DMS 273 (cell line): ENCODE measurements at regions not wholly inside any gene's neighbourhood (a gene's known extent, or its start where the extent isn't known, plus 50 kb on each side); places are given as distances from the start of the nearest gene placed in this dataset.

ENCODE experiments used
- DNase-seq: peaks from one replicate; lab custom pipeline; 2025; ENCODE audit not compliant: unreplicated experiment; lab: John Stamatoyannopoulos, UW

DNA sequence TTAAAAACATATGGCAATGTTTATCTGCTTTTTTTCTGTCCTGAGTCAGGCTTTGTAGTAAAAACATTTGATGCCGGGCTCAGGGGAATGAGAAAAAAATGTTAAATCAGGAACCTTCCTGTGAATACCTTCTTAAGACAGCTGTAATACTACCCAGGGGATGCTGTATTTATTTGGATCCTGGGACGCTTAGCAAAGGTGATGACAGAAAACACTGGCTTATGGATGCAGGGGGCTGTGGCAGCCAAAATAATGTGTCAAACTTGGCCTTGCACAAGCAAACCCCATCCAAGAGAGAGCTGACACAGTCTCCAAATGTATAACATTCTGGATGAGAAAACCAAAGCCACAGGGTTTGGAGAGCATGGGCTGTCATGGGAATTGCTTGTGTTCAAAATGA, 438.2 kb upstream of the PROK2 start:
- DNase-seq: no peak

GRCh38 chr3:72222410-72222809, 437.5 kb upstream of the PROK2 start:
- no peak for DNase-seq

- no peak for DNase-seq
These were observed 436.0 kb upstream of the PROK2 start for GRCh38 chr3:72220946-72221345.

- DNase-seq: no peak
These were observed 434.8 kb upstream of the PROK2 start for GRCh38 chr3:72219752-72220151.

DNA sequence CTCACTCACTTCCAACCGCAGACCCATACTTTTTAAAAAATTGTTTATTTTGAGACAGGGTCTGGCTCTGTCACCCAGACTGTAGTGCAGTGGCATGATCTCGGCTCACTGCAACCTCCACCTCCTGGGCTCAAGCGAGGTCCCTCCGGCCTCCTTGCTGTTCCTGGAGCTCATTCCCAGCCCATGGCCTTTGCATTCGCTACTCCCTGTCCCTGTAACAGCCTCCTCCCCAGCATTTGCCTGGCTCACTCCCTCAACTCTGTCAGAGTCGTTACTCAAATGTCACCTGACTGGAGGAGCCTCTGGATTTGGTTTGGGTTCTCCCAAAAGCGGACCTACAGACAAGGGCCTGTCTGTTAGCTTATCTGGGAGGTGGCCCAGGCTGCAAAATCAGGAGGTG, 432.6 kb upstream of the PROK2 start:
- no peak for DNase-seq

GRCh38 chr3:72214066-72214951, 429.4 kb upstream of the PROK2 start:
- no peak for DNase-seq

DNA sequence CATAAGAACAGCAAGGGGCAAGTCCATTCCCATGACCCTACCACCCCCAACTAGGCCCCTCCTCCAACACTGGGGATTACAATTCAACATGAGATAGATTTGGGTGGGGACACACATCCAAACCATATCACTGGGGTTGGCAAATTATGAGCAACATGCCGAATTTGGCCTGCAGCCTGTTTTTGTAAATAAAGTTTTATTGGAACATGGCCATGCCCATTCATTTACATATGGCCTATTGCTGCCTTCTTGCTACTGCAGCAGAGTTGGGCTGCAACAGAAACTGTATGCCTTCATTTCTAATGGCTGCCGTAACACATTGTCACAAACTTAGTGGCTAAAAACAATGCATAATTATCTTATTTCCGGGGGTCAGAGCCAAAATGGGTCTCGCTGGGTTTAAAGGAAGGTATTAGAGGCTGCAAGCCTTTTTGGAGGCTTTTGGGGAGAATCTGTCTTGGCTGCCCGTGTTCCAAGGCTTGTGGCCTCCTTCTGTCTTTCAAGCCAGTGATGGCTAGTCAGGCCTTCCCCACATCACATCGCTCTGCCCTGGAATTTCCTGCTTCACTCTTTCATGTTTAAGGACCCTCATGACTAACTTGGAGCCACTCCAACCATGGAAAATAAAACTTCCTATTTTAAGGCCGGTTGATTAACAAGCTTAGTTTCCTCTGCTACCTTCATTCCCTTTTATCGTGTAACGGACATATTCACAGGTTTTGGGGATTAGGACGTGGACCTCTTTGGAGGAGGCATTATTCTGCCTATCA, 428.5 kb upstream of the PROK2 start:
- no peak for DNase-seq

DNA sequence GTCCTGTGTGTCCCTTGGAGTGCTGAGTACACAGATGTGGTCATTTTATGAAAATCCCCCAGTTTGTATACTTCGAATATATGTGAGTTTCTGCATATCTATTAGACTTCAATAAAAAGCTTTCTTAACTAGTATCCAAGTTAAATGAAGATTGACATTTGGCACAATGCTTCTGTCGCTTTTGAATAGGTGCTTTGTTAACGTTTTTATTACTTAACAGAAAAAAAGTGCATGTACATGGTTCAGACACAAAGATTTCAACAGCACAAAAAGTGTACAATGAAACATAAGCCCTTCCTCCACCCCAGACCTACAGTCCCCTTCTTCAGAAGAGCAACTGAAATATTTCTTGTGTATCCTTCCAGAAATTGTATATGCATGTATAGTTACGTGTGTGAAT, 427.4 kb upstream of the PROK2 start:
- no peak for DNase-seq

DNA sequence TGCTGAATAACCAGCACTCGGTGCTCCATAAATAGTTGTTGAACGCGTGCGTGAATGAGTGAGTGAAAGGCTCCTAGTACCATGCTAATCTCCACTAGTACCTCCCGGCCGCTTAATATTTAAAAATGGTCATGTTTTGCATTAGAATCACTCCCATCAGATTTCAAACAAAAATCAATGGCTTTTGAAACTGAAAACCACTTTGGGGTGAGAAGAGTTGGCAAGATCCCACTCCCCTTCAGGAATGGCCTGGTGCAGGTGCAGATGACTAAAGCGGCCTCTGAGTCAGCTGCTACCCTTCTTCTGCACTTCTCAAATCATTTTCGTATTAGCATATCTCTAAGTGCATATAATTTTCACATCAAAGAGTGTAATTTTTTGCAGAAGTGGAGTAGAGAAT, 425.3 kb upstream of the PROK2 start:
- no peak for DNase-seq

- DNase-seq: no peak
These were observed 420.4 kb upstream of the PROK2 start for GRCh38 chr3:72205297-72205826.

- DNase-seq: no peak
These were observed 419.5 kb upstream of the PROK2 start for GRCh38 chr3:72204452-72204851.

GRCh38 chr3:72203613-72204349, 418.8 kb upstream of the PROK2 start:
- DNase-seq: peak; percentile 9

- DNase-seq: no peak
These were observed 418.2 kb upstream of the PROK2 start for GRCh38 chr3:72203105-72203504.

- no peak for DNase-seq
These were observed 415.4 kb upstream of the PROK2 start for GRCh38 chr3:72200332-72200731.

DNA sequence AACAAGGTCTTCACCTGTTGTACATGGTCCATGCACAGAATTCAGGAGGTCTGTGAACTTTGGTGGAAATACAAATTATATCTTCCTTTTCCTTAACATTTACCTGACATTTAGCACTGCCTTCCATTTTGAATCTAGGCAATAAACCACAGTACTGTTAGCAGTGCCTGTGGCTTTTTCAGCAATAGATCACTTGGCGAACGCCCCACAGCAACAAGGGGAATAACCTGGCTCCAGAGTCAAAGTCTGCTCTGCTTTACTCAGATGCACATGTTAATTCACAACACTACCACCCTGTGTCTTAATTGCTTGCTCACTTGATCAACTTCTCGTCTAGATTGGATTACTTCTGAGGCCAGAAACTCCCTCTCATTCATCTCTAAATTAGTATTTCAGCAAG, 414.6 kb upstream of the PROK2 start:
- DNase-seq: no peak

DNA sequence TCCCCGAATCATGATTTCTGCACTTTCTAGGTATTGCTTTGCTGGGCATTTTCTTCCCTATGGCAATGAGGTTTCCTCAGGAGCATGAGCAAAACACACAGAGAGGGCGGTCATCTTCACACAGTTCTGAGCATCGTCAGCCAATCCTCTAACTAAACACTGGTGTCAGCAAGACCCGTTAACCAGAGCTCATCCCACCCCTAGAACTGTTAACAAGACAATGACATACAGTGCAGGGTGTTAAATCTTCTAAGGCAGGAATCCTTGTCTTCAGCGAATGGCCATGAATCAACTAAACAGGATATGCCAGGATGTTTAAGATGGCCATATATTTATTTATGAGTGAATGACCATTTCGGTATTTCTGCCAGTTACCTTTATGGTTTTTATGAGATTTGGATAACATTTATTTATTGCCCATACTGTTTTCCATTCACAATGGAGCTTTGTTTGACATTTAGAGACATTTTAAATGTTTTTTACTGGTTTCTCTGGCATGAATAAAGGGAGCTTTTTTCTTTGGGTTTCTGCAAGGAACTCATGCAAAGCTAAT, 411.5 kb upstream of the PROK2 start:
- no peak for DNase-seq

- no peak for DNase-seq
These were observed 410.9 kb upstream of the PROK2 start for GRCh38 chr3:72195895-72196294.

DNA sequence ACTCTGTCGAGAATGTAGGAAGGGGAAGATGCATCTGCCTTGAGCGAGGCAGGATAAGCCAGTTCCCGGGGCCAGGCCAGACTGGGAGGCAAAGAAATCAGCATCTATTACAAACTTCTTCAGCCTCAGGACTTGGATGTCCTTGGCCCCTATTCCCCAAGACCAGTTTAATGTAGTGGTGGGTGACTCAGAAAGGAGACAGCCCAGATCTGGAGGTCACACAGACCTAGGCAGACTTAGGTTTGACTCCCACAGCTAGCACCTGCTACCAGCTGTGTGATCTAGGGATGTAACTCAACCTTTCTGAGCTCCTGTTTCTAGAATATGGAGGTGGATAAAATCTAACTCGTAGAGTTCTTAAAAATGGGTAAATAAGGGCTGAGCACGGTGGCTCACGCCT, 409.5 kb upstream of the PROK2 start:
- DNase-seq: no peak

DNA sequence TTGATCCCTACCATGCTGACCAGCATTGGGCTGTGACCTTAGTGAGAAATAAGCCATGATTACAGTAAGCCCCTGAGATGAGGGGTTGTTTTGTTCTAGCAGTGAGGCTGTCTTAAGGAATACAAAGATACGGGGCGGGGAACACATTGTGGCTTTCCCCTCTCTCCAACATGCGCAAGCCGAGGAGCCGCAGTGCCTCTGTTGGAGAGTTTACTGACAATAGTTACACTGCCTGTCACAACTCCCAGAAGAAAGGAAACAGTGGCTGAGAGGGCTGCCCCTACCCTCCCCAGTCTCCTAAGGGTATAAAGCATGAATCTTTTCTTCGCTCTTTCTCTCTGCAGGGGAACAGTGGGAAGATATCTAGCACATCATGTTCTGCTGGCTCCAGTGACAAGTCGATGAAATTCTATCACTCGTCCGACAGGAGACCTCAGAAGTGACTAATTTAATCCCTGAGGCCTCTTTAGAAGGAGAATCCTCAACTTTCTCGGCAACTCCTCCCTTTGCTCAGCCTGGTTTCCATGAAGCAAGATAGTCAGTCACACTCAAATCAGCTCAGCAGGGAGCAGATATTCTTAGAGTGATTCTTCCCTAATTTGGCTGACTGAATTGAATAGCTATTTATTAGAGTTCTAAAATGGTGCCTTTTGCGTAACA, 409.0 kb upstream of the PROK2 start:
- no peak for DNase-seq

GRCh38 chr3:72192572-72192971, 407.6 kb upstream of the PROK2 start:
- DNase-seq: no peak
